HEK293 (cell line): ENCODE measurements at regions not wholly inside any gene's neighbourhood (a gene's known extent, or its start where the extent isn't known, plus 50 kb on each side); places are given as distances from the start of the nearest gene placed in this dataset.

ENCODE experiments used
- CTCF ChIP-seq: fragments of 450-650 bp; formaldehyde crosslinking; IDR thresholded peaks from 2 replicates; pipeline ENCODE4 v1.5.1; 2016; ENCODE audit warnings: missing biosample characterization, missing genetic modification characterization
- REST ChIP-seq: fragments of 450-650 bp; formaldehyde crosslinking; IDR thresholded peaks from 2 replicates; pipeline ENCODE4 v1.5.1; 2016; ENCODE audit warnings: missing biosample characterization, missing genetic modification characterization
- TRIM28 ChIP-seq: IDR thresholded peaks from 2 replicates; pipeline ENCODE4 v1.6.1; 2011; ENCODE audit warnings: low read length, control low read depth, borderline replicate concordance
- TSHZ1 ChIP-seq: fragments of 450-650 bp; formaldehyde crosslinking; IDR thresholded peaks from 2 replicates; pipeline ENCODE4 v1.5.1; 2016; ENCODE audit warnings: missing biosample characterization, missing genetic modification characterization, borderline replicate concordance
- ZNF138 ChIP-seq: fragments of 450-650 bp; formaldehyde crosslinking; IDR thresholded peaks from 2 replicates; pipeline ENCODE4 v1.5.1; 2016; ENCODE audit warnings: missing biosample characterization, missing genetic modification characterization, borderline replicate concordance
- ZNF324 ChIP-seq: fragments of 450-650 bp; formaldehyde crosslinking; IDR thresholded peaks from 2 replicates; pipeline ENCODE4 v1.5.1; 2016; ENCODE audit warnings: missing biosample characterization, missing genetic modification characterization
- ZNF398 ChIP-seq: fragments of 450-650 bp; formaldehyde crosslinking; IDR thresholded peaks from 2 replicates; pipeline ENCODE4 v1.5.1; 2017; ENCODE audit warnings: missing biosample characterization, missing genetic modification characterization
- ZNF704 ChIP-seq: fragments of 450-650 bp; formaldehyde crosslinking; IDR thresholded peaks from 2 replicates; pipeline ENCODE4 v1.5.1; 2016; ENCODE audit warnings: missing biosample characterization, missing genetic modification characterization
- ZNF707 ChIP-seq: fragments of 450-650 bp; formaldehyde crosslinking; IDR thresholded peaks from 2 replicates; pipeline ENCODE4 v1.5.1; 2016; ENCODE audit warnings: missing biosample characterization, missing genetic modification characterization
- TF ChIP-seq, protein P1 (sequence below): sonication (generic); formaldehyde crosslinking; IDR thresholded peaks from 2 replicates; pipeline ENCODE4 v1.8.1; 2022; ENCODE audit warnings: mild to moderate bottlenecking, moderate library complexity, missing genetic modification reagents

DNA sequence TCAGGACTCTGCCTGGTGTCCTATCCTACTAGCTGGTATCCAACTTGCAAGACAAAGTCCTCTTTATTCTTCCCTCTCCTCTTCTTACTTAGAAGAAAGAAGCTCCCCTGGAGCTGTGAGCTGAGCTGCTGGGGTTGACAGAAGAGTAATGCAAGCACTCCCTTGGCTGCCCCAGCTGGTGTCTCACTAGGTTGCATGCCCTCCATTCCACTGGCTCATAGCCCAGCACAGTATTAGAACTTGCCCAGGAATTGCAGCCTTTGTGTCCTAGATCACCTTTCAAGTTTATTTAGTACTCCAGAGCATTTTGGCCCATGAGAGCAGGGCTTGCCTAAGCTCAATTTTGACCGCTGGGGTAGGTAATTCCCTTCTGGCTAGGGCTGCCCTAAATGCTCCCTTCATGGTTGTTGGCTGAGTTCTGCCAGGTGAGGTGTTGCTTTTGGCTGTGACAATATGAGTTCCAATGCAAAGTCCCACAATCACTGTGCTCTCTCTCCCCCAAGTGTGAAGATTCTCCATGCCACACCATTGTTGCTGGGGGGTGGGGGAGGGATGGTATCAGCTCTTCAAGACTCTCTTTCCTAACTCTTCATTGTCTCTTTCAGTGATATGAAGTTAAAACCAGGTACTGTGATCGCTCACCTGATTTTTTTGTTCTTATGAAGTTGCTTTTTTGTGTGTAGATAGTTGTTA is 317.4 kb upstream of the DDHD1 start:
- TF ChIP-seq, protein P1, sequence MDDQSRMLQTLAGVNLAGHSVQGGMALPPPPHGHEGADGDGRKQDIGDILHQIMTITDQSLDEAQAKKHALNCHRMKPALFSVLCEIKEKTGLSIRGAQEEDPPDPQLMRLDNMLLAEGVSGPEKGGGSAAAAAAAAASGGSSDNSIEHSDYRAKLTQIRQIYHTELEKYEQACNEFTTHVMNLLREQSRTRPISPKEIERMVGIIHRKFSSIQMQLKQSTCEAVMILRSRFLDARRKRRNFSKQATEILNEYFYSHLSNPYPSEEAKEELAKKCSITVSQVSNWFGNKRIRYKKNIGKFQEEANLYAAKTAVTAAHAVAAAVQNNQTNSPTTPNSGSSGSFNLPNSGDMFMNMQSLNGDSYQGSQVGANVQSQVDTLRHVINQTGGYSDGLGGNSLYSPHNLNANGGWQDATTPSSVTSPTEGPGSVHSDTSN (CRISPR knock-in tag): no peak
- TF ChIP-seq CTCF (tag by site-specific recombination): no peak
- no peak for TF ChIP-seq TRIM28
- TF ChIP-seq ZNF704 (tag by site-specific recombination): no peak
- TF ChIP-seq ZNF138 (tag by site-specific recombination): no peak
- no peak for TF ChIP-seq ZNF707 (tag by site-specific recombination)
- TF ChIP-seq ZNF398 (tag by site-specific recombination): no peak
- no peak for TF ChIP-seq REST (tag by site-specific recombination)
- TF ChIP-seq ZNF324 (tag by site-specific recombination): no peak
- TF ChIP-seq TSHZ1 (tag by site-specific recombination): no peak
